T-helper 17 cell (primary cell): ENCODE measurements at regions not wholly inside any gene's neighbourhood (a gene's known extent, or its start where the extent isn't known, plus 50 kb on each side); places are given as distances from the start of the nearest gene placed in this dataset.

Experiments used
- ATAC-seq: fragments of 150-1000 bp; cut with Tn5 transposase; 2 replicates; pipeline ENCODE4 v1.10.0; 2021; ENCODE audit warnings: mild to moderate bottlenecking, moderate library complexity
- DNase-seq, 3 donors: peaks; one replicate each; pipeline versions ENCODE4 v3.0.0 to v3.0.0-alpha.2; 2020 to 2021
- H3K9me3 ChIP-seq: one replicate; pipeline ENCODE4 v1.7.0; 2013; ENCODE audit warnings: low read length, mild to moderate bottlenecking; ENCODE audit not compliant: control insufficient read depth, poor library complexity, severe bottlenecking
- H3K27ac Mint-ChIP-seq: one replicate; pipeline ENCODE4 v1.8.0; 2022; ENCODE audit warnings: mild to moderate bottlenecking, moderate library complexity, mixed read lengths
- H3K27me3 Mint-ChIP-seq: one replicate; pipeline ENCODE4 v1.8.0; 2022; ENCODE audit warnings: mixed read lengths
- H3K36me3 Mint-ChIP-seq: one replicate; pipeline ENCODE4 v1.8.0; 2022; ENCODE audit warnings: low read depth, mixed read lengths
- H3K4me1 Mint-ChIP-seq: one replicate; pipeline ENCODE4 v1.8.0; 2022; ENCODE audit warnings: mild to moderate bottlenecking, mixed read lengths
- H3K4me3 Mint-ChIP-seq: one replicate; pipeline ENCODE4 v1.8.0; 2022; ENCODE audit warnings: mild to moderate bottlenecking, moderate library complexity, mixed read lengths

GRCh38 chr18:73746101-73746500 is 401.5 kb downstream of the FBXO15 start:
- H3K4me1 Mint-ChIP-seq = no peaks in the 10 kb centered on the region
- no peaks in the 10 kb centered on the region for H3K36me3 Mint-ChIP-seq
- DNase-seq = no peak
- no peaks in the 10 kb centered on the region for H3K27me3 Mint-ChIP-seq
- no peak overlapping the region for H3K27ac Mint-ChIP-seq
- no peak for ATAC-seq
- no peaks in the 10 kb centered on the region for H3K9me3 ChIP-seq
- no peak overlapping the region for H3K4me3 Mint-ChIP-seq

GRCh38 chr18:73742957-73743356 is 404.7 kb downstream of the FBXO15 start:
- no peak overlapping the region for H3K4me3 Mint-ChIP-seq
- no peaks in the 10 kb centered on the region for H3K9me3 ChIP-seq
- no peak for ATAC-seq
- H3K27me3 Mint-ChIP-seq = no peaks in the 10 kb centered on the region
- H3K4me1 Mint-ChIP-seq = no peaks in the 10 kb centered on the region
- H3K27ac Mint-ChIP-seq = no peak overlapping the region
- no peak for DNase-seq
- H3K36me3 Mint-ChIP-seq = no peaks in the 10 kb centered on the region

GRCh38 chr18:73741946-73742345 is 405.7 kb downstream of the FBXO15 start:
- no peaks in the 10 kb centered on the region for H3K9me3 ChIP-seq
- no peak for ATAC-seq
- no peak for DNase-seq
- Mint-ChIP-seq H3K27me3 (no peaks in the 10 kb centered on the region), H3K4me3 (no peak overlapping the region), H3K36me3 (no peaks in the 10 kb centered on the region), H3K27ac (no peak overlapping the region), H3K4me1 (no peaks in the 10 kb centered on the region)

GRCh38 chr18:73739098-73739497 is 408.5 kb downstream of the FBXO15 start:
- Mint-ChIP-seq H3K4me3 (no peak overlapping the region), H3K36me3 (no peaks in the 10 kb centered on the region), H3K4me1 (no peaks in the 10 kb centered on the region), H3K27ac (no peak overlapping the region), H3K27me3 (no peaks in the 10 kb centered on the region)
- no peaks in the 10 kb centered on the region for H3K9me3 ChIP-seq
- ATAC-seq (no peak), DNase-seq (no peak)

- Mint-ChIP-seq H3K4me1 (no peaks in the 10 kb centered on the region), H3K36me3 (no peaks in the 10 kb centered on the region), H3K27me3 (no peaks in the 10 kb centered on the region), H3K27ac (no peak overlapping the region), H3K4me3 (no peak overlapping the region)
- no peaks in the 10 kb centered on the region for H3K9me3 ChIP-seq
- DNase-seq (no peak), ATAC-seq (no peak)
These were observed 409.6 kb downstream of the FBXO15 start for GRCh38 chr18:73737990-73738389.

- Mint-ChIP-seq H3K4me1 (no peaks in the 10 kb centered on the region), H3K4me3 (no peak overlapping the region)
These were observed 411.8 kb downstream of the FBXO15 start for GRCh38 chr18:73735836-73736235.

DNA sequence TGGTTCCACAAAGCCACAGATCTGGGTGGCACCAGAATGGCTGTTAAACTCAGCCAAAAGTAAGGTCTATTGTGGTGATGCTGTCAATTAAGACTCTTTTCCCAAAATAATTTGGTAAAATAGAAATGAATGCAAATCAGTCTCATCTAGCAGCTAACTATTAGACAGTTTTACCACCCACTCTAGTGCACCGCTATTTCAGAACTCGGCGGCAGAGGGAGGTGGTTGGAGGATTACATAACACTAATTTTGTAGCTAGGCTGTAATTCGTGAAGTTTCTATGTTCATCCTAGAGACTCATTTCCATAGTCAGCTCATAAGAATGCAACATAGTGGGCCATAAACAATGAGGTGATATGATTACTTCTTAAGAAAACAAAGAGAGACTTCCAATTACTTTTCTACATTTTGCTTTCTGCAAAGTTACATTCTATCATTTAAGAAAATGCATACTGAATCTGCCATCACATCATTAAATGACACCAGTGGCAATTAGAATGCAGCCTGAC is 413.8 kb downstream of the FBXO15 start:
- H3K27me3 Mint-ChIP-seq = no peaks in the 10 kb centered on the region
- no peaks in the 10 kb centered on the region for H3K9me3 ChIP-seq
- DNase-seq = no peak
- no peak overlapping the region for H3K4me3 Mint-ChIP-seq
- no peak overlapping the region for H3K27ac Mint-ChIP-seq
- H3K36me3 Mint-ChIP-seq = no peaks in the 10 kb centered on the region
- H3K4me1 Mint-ChIP-seq = no peaks in the 10 kb centered on the region
- no peak for ATAC-seq

More at GRCh38 chr18:73735836-73736235, 411.8 kb downstream of the FBXO15 start:
- Mint-ChIP-seq H3K27ac (no peak overlapping the region), H3K27me3 (no peaks in the 10 kb centered on the region), H3K36me3 (no peaks in the 10 kb centered on the region)
- DNase-seq (no peak), ATAC-seq (no peak)
- H3K9me3 ChIP-seq = no peaks in the 10 kb centered on the region

- no peak for DNase-seq
- no peaks in the 10 kb centered on the region for H3K36me3 Mint-ChIP-seq
- no peaks in the 10 kb centered on the region for H3K27me3 Mint-ChIP-seq
- no peak overlapping the region for H3K4me3 Mint-ChIP-seq
- no peak overlapping the region for H3K27ac Mint-ChIP-seq
- ATAC-seq = no peak
- H3K9me3 ChIP-seq = no peaks in the 10 kb centered on the region
- H3K4me1 Mint-ChIP-seq = no peaks in the 10 kb centered on the region
These were observed 414.3 kb downstream of the FBXO15 start for GRCh38 chr18:73733376-73733775.

DNA sequence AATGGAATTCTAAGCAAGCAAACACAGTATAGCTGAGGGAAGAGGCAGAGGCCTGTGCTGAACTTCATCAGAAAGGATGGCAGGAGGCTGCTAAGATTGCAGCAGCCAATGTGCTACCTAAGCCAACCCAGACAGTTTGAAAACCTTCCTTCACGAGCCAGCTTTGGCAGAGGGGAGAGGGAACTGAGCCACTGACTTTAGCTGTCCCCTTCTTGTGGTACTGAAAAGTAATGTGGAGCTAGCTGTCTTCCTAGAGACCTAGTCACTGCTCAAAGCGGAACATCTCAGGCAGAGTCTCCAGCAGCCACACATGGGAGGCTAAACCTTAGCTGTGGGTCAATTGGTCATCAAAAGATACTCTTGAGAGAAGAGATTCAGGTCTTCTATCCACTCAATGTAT is 419.0 kb downstream of the FBXO15 start:
- no peaks in the 10 kb centered on the region for H3K4me1 Mint-ChIP-seq
- no peak overlapping the region for H3K27ac Mint-ChIP-seq

DNA sequence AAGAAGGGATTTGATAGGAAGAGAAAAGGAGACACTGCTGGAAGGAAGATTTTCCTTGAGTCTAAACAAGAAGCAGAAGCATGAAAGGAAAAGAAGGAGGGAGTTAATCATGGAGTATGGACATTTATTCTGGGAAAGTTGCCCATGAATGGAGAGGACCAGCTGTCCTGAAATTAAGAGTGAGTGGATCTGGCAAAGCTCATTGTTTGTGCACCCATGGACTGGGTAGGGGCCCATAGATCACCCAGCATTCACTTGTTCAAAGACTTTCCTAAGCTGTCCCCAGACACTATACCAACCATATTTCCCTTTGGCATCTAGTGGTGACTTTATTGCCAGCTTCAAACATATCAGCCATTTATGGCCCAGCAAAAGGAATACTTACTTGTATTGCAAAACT is 422.7 kb downstream of the FBXO15 start:
- Mint-ChIP-seq H3K4me3 (no peak overlapping the region), H3K27ac (no peak overlapping the region), H3K27me3 (no peaks in the 10 kb centered on the region), H3K36me3 (no peaks in the 10 kb centered on the region), H3K4me1 (no peaks in the 10 kb centered on the region)
- H3K9me3 ChIP-seq = no peaks in the 10 kb centered on the region
- ATAC-seq (no peak), DNase-seq (no peak)

More for the DNA sequence above, 419.0 kb downstream of the FBXO15 start:
- no peak for DNase-seq
- H3K27me3 Mint-ChIP-seq = no peaks in the 10 kb centered on the region
- H3K36me3 Mint-ChIP-seq = no peaks in the 10 kb centered on the region
- H3K9me3 ChIP-seq = no peaks in the 10 kb centered on the region
- no peak for ATAC-seq
- H3K4me3 Mint-ChIP-seq = no peak overlapping the region

GRCh38 chr18:73719611-73720010 is 428.0 kb downstream of the FBXO15 start:
- Mint-ChIP-seq H3K36me3 (no peaks in the 10 kb centered on the region), H3K4me1 (no peaks in the 10 kb centered on the region), H3K4me3 (no peak overlapping the region), H3K27me3 (no peaks in the 10 kb centered on the region), H3K27ac (no peak overlapping the region)
- no peaks in the 10 kb centered on the region for H3K9me3 ChIP-seq
- ATAC-seq = no peak
- DNase-seq = no peak

GRCh38 chr18:73717570-73717969 is 430.1 kb downstream of the FBXO15 start:
- DNase-seq (no peak), ATAC-seq (no peak)
- H3K9me3 ChIP-seq = no peaks in the 10 kb centered on the region
- Mint-ChIP-seq H3K4me1 (no peaks in the 10 kb centered on the region), H3K27ac (no peak overlapping the region), H3K36me3 (no peaks in the 10 kb centered on the region), H3K27me3 (no peaks in the 10 kb centered on the region), H3K4me3 (no peak overlapping the region)

DNA sequence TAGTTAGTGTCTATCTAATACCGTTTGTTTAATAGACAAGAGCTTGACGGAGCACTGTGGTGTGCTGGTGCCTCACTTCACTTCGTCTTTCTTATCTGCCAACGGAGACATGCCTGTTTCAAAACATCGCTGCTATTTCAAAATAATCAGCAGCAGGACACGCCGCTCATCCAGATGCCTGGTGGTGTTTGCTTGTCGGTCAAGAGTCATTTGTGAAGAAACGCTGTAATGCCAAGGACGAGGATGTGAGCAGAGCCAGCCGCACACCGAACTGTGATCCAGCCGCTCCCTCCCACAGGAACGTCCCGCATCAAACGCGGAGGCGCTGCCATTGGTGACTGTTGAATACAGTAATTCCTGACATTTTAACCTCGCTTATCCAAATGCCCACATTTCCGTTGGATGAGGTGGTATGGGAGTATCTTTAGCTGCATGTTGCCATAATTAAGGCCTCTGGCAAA is 432.4 kb downstream of the FBXO15 start:
- H3K27me3 Mint-ChIP-seq = no peaks in the 10 kb centered on the region

GRCh38 chr18:73714466-73714865 is 433.2 kb downstream of the FBXO15 start:
- Mint-ChIP-seq H3K27me3 (no peaks in the 10 kb centered on the region), H3K27ac (no peak overlapping the region), H3K4me1 (no peaks in the 10 kb centered on the region), H3K4me3 (no peak overlapping the region), H3K36me3 (no peaks in the 10 kb centered on the region)
- no peaks in the 10 kb centered on the region for H3K9me3 ChIP-seq
- no peak for ATAC-seq
- DNase-seq = no peak

More for the DNA sequence above, 432.4 kb downstream of the FBXO15 start:
- no peaks in the 10 kb centered on the region for H3K36me3 Mint-ChIP-seq
- H3K4me3 Mint-ChIP-seq = no peak overlapping the region
- H3K9me3 ChIP-seq = no peaks in the 10 kb centered on the region
- ATAC-seq (no peak), DNase-seq (no peak)
- no peaks in the 10 kb centered on the region for H3K4me1 Mint-ChIP-seq
- no peak overlapping the region for H3K27ac Mint-ChIP-seq
